H9 (cell line): ENCODE measurements at regions not wholly inside any gene's neighbourhood (a gene's known extent, or its start where the extent isn't known, plus 50 kb on each side); places are given as distances from the start of the nearest gene placed in this dataset.

Source experiments
- DNase-seq: peaks from one replicate; pipeline ENCODE4 v3.0.0-alpha.2; 2017
- H2AFZ ChIP-seq: one replicate; pipeline ENCODE4 v1.6.1; 2013; ENCODE audit warnings: mild to moderate bottlenecking, low read length, control low read depth, moderate library complexity
- H2AK5ac ChIP-seq: 2 replicates; pipeline ENCODE4 v1.6.1; 2013; ENCODE audit warnings: low read length, control low read depth, mixed read lengths; ENCODE audit not compliant: insufficient read length
- H2BK120ac ChIP-seq: one replicate; pipeline ENCODE4 v1.6.1; 2013; ENCODE audit warnings: low read depth, mild to moderate bottlenecking, low read length, control low read depth, inconsistent platforms; ENCODE audit not compliant: poor library complexity, severe bottlenecking
- H2BK12ac ChIP-seq: 2 replicates; pipeline ENCODE4 v1.6.1; 2013; ENCODE audit warnings: low read length, control low read depth, mixed read lengths, low read depth; ENCODE audit not compliant: insufficient read length
- H2BK15ac ChIP-seq: 2 replicates; pipeline ENCODE4 v1.6.1; 2013; ENCODE audit warnings: low read depth, low read length, control low read depth
- H2BK20ac ChIP-seq: one replicate; pipeline ENCODE4 v1.6.1; 2013; ENCODE audit warnings: low read depth, mild to moderate bottlenecking, low read length, control low read depth, inconsistent platforms; ENCODE audit not compliant: poor library complexity, severe bottlenecking
- H2BK5ac ChIP-seq: 2 replicates; pipeline ENCODE4 v1.6.1; 2013; ENCODE audit warnings: low read length, control low read depth, mixed read lengths; ENCODE audit not compliant: insufficient read length
- H3K14ac ChIP-seq: 2 replicates; pipeline ENCODE4 v1.6.1; 2013; ENCODE audit warnings: low read length, control low read depth; ENCODE audit not compliant: insufficient read depth
- H3K18ac ChIP-seq: 2 replicates; pipeline ENCODE4 v1.6.1; 2013; ENCODE audit warnings: low read depth, mild to moderate bottlenecking, mixed read lengths, low read length, control low read depth; ENCODE audit not compliant: insufficient read length
- H3K23ac ChIP-seq: 2 replicates; pipeline ENCODE4 v1.6.1; 2013; ENCODE audit warnings: low read length, control low read depth, mixed read lengths, low read depth; ENCODE audit not compliant: insufficient read length
- H3K23me2 ChIP-seq: 2 replicates; pipeline ENCODE4 v1.6.1; 2013; ENCODE audit warnings: low read depth, mild to moderate bottlenecking, mixed read lengths, low read length, control low read depth; ENCODE audit not compliant: insufficient read length, poor library complexity, severe bottlenecking
- H3K27ac ChIP-seq: 2 replicates; pipeline ENCODE4 v1.5.1; 2013; ENCODE audit warnings: low read length, control low read depth, mixed read lengths, low read depth; ENCODE audit not compliant: insufficient read length
- H3K27me3 ChIP-seq: 2 replicates; pipeline ENCODE4 v1.6.1; 2013; ENCODE audit warnings: low read length, control low read depth, inconsistent platforms; ENCODE audit not compliant: insufficient read depth
- H3K4ac ChIP-seq: 2 replicates; pipeline ENCODE4 v1.6.1; 2013; ENCODE audit warnings: low read depth, mild to moderate bottlenecking, control low read depth, inconsistent platforms, low read length, moderate library complexity
- H3K4me1 ChIP-seq: 2 replicates; pipeline ENCODE4 v1.6.1; 2013; ENCODE audit warnings: low read length, control low read depth, inconsistent platforms; ENCODE audit not compliant: insufficient read depth
- H3K4me2 ChIP-seq: 2 replicates; pipeline ENCODE4 v1.6.1; 2013; ENCODE audit warnings: low read length, control low read depth, mixed read lengths; ENCODE audit not compliant: insufficient read length, insufficient read depth
- H3K56ac ChIP-seq: 2 replicates; pipeline ENCODE4 v1.6.1; 2013; ENCODE audit warnings: low read depth, mild to moderate bottlenecking, mixed read lengths, low read length, control low read depth; ENCODE audit not compliant: insufficient read length
- H3K79me1 ChIP-seq: 2 replicates; pipeline ENCODE4 v1.6.1; 2013; ENCODE audit warnings: low read depth, mild to moderate bottlenecking, moderate library complexity, low read length, control low read depth, inconsistent platforms; ENCODE audit not compliant: insufficient read depth, poor library complexity, severe bottlenecking
- H3K79me2 ChIP-seq: 2 replicates; pipeline ENCODE4 v1.6.1; 2013; ENCODE audit warnings: low read length, control low read depth, inconsistent platforms; ENCODE audit not compliant: insufficient read depth
- H3K9ac ChIP-seq: 2 replicates; pipeline ENCODE4 v1.6.1; 2013; ENCODE audit warnings: low read length, control low read depth, mixed read lengths; ENCODE audit not compliant: insufficient read length; ENCODE audit errors: extremely low read depth
- H3K9me3 ChIP-seq: one replicate; pipeline ENCODE4 v1.6.1; 2013; ENCODE audit warnings: low read depth, low read length, inconsistent platforms; ENCODE audit not compliant: control insufficient read depth
- H3T11ph ChIP-seq: one replicate; pipeline ENCODE4 v1.6.1; 2013; ENCODE audit warnings: mild to moderate bottlenecking, low read length, control low read depth, inconsistent platforms
- H4K20me1 ChIP-seq: one replicate; pipeline ENCODE4 v1.6.1; 2013; ENCODE audit not compliant: control insufficient read depth, insufficient read length, insufficient read depth
- H4K5ac ChIP-seq: 2 replicates; pipeline ENCODE4 v1.6.1; 2013; ENCODE audit warnings: low read depth, mild to moderate bottlenecking, mixed read lengths, low read length, control low read depth; ENCODE audit not compliant: insufficient read length
- H4K8ac ChIP-seq: replicated peaks from 2 replicates; pipeline ENCODE4 v1.6.1; 2013; ENCODE audit warnings: low read length, control low read depth, mixed read lengths, low read depth; ENCODE audit not compliant: insufficient read length
- H4K91ac ChIP-seq: 2 replicates; pipeline ENCODE4 v1.6.1; 2013; ENCODE audit warnings: low read depth, mild to moderate bottlenecking, moderate library complexity, mixed read lengths, low read length, control low read depth; ENCODE audit not compliant: insufficient read length
- H3K27ac Mint-ChIP-seq, 3 experiments: 2 replicates in 2 of 3; 3 replicates in 1 of 3; pipeline ENCODE4 v1.8.0; 2020 to 2021; ENCODE audit warnings: mixed read lengths in 3 of 3, mild to moderate bottlenecking in 1 of 3, moderate library complexity in 1 of 3
- H3K27me3 Mint-ChIP-seq: 2 replicates; pipeline ENCODE4 v1.8.0; 2021; ENCODE audit warnings: low read depth, mild to moderate bottlenecking, moderate library complexity, mixed read lengths
- H3K36me3 Mint-ChIP-seq, 3 experiments: 2 replicates in 2 of 3; 3 replicates in 1 of 3; pipeline ENCODE4 v1.8.0; 2020 to 2021; ENCODE audit warnings: low read depth in 3 of 3, mixed read lengths in 3 of 3; ENCODE audit not compliant: insufficient read depth in 1 of 3
- H3K4me1 Mint-ChIP-seq, 2 experiments: 2 replicates each; pipeline ENCODE4 v1.8.0; 2020; ENCODE audit warnings: mixed read lengths in 2 of 2
- H3K4me3 Mint-ChIP-seq, 2 experiments: 2 replicates in 1 of 2; 3 replicates in 1 of 2; pipeline ENCODE4 v1.8.0; 2020 to 2021; ENCODE audit warnings: mild to moderate bottlenecking in 2 of 2, mixed read lengths in 2 of 2, moderate library complexity in 1 of 2
- H3K9me3 Mint-ChIP-seq, 2 experiments: 2 replicates in 1 of 2; 3 replicates in 1 of 2; pipeline ENCODE4 v1.8.0; 2020; ENCODE audit warnings: mild to moderate bottlenecking in 2 of 2, mixed read lengths in 2 of 2, moderate library complexity in 1 of 2
- CTCF ChIP-seq: fragments of 200-600 bp; sonication (generic); conservative IDR thresholded peaks from 3 replicates; pipeline ENCODE4 v1.8.0; 2021; ENCODE audit warnings: antibody characterized with exemption, mild to moderate bottlenecking
- WGBS: extraction: QIAGEN DNeasy Blood & Tissue Kit; methylation state at CpG from one replicate; pipeline ENCODE4 v1.1.7; 2013; ENCODE audit warnings: missing lambda C conversion rate, low lambda C conversion rate, mixed read lengths; ENCODE audit not compliant: insufficient read length; ENCODE audit errors: extremely low coverage; 5-methylcytosine and 5-hydroxymethylcytosine counted together

GRCh38 chr2:129653246-129653645 is 326.2 kb upstream of the RAB6C start:
- Histone ChIP-seq H3T11ph (no peak overlapping the region), H3K23me2 (peaks cover 3% of the 10 kb centered on the region), H2AFZ (no peak overlapping the region), H4K8ac (no peak overlapping the region), H3K14ac (peak overlapping the region; percentile 20; the same call in 1 of the 2 replicates), H3K27me3 (no peaks in the 10 kb centered on the region), H2BK15ac (no peak overlapping the region), H3K4ac (no peak overlapping the region), H3K56ac (no peak overlapping the region), H3K18ac (no peak overlapping the region), H3K79me1 (no peaks in the 10 kb centered on the region), H2BK20ac (no peak overlapping the region), H4K20me1 (no peaks in the 10 kb centered on the region), H3K27ac (no peak overlapping the region), H2BK120ac (no peak overlapping the region), H3K9ac (no peak overlapping the region), H3K4me1 (no peaks in the 10 kb centered on the region), H4K91ac (no peak overlapping the region), H2BK12ac (no peak overlapping the region), H2AK5ac (no peak overlapping the region), H4K5ac (no peak overlapping the region), H3K4me2 (no peak overlapping the region), H3K23ac (no peak overlapping the region), H3K9me3 (no peaks in the 10 kb centered on the region), H3K79me2 (no peaks in the 10 kb centered on the region), H2BK5ac (no peak overlapping the region)
- no peaks in the 10 kb centered on the region; the same call in 1 of the 2 replicates for H3K27me3 Mint-ChIP-seq
- H3K4me1 Mint-ChIP-seq = peaks cover 10 to 11% of the 10 kb centered on the region in 2 experiments; a peak in 3 of 4 replicates
- WGBS = no CpG with 5 or more reads among the region's 2 CpGs
- peak overlapping the region in 1 of 3 experiments; percentile 14; a peak in 1 of 7 replicates for H3K27ac Mint-ChIP-seq
- TF ChIP-seq CTCF = no peak
- H3K9me3 Mint-ChIP-seq = no peaks in the 10 kb centered on the region
- H3K4me3 Mint-ChIP-seq = no peak overlapping the region
- no peak for DNase-seq
- no peaks in the 10 kb centered on the region for H3K36me3 Mint-ChIP-seq
